ENCODE measurements at regions not wholly inside any gene's neighbourhood (a gene's known extent, or its start where the extent isn't known, plus 50 kb on each side); places are given as distances from the start of the nearest gene placed in this dataset.

DNA sequence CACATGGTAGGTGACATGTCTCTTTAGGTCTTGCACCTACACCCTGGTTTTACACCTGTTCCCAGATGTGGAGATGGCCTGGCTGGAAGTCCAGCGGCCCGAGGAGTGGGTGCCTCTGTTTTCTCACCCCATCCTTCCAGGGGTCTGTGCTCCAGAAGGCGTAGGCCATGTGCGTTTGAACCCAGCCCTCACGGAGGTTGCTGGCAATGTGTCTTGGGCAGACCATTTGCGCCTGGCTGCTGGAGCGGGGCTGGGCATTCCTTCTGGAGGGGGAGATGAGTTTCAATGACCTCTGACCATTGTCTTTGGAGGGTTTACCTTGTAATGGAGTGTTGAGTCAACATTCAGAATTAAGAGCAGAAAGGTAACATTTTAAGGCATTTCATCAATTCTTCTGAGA, 54.8 kb upstream of the ZNF536 start:
- dilution Hi-C loops (cut with HindIII; ENCODE audit: low sequenced_read_pairs, unreplicated experiment) (no loop called here), intact Hi-C loops (cut with micrococcal nuclease) (no loop called here), in situ Hi-C loops (cut with MboI; ENCODE audit: low sequenced_read_pairs) (no loop called here)
- Histone ChIP-seq H2BK20ac (ENCODE audit: low read depth, low read length) (no peak overlapping the region), H2BK5ac (ENCODE audit: low read depth, low read length, poor library complexity, severe bottlenecking) (no peak overlapping the region), H3K23ac (ENCODE audit: low read depth, low read length) (no peak overlapping the region), H4K5ac (ENCODE audit: low read depth, low read length) (no peak overlapping the region), H3K9me1 (ENCODE audit: insufficient read depth, low read length) (no peaks in the 10 kb centered on the region), H2BK15ac (ENCODE audit: low read depth, low read length) (no peak overlapping the region), H3K27ac (ENCODE audit: insufficient read depth, low read length) (no peak overlapping the region), H3K18ac (ENCODE audit: low read depth, low read length) (no peak overlapping the region), H3K4me2 (ENCODE audit: low read depth, low read length) (no peak overlapping the region), H3K36me3 (ENCODE audit: control insufficient read depth, insufficient read depth, low read length) (no peaks in the 10 kb centered on the region), H3K4ac (ENCODE audit: low read depth, low read length) (no peak overlapping the region), H2BK120ac (ENCODE audit: low read depth, low read length) (no peak overlapping the region), H3K9ac (ENCODE audit: low read depth, low read length) (no peak overlapping the region), H3K4me1 (ENCODE audit: control insufficient read depth, insufficient read depth, low read length) (no peaks in the 10 kb centered on the region), H2AK9ac (replicated peaks; ENCODE audit: low read depth, low read length, poor library complexity) (no peak overlapping the region), H3K79me1 (ENCODE audit: low read depth in 1 of 2, low read length in 2 of 2) (no peaks in the 10 kb centered on the region), H3K9me3 (ENCODE audit: control insufficient read depth, insufficient read depth, low read length) (peaks cover 38% of the 10 kb centered on the region), H4K20me1 (ENCODE audit: insufficient read depth, low read length) (no peaks in the 10 kb centered on the region), H3K14ac (replicated peaks; ENCODE audit: low read depth, low read length) (no peak overlapping the region), H4K91ac (ENCODE audit: insufficient read depth, low read depth, low read length) (no peak overlapping the region), H3K27me3 (ENCODE audit: control insufficient read depth, insufficient read depth, low read length) (no peaks in the 10 kb centered on the region), H2AK5ac (ENCODE audit: low read depth, low read length) (no peak overlapping the region), H2AFZ (replicated peaks; ENCODE audit: low read length, poor library complexity) (no peak overlapping the region), H3K4me3 (ENCODE audit: insufficient read depth, low read depth, low read length) (no peak overlapping the region), H4K8ac (ENCODE audit: low read depth in 2 of 2, low read length in 2 of 2) (no peak overlapping the region), H3K56ac (ENCODE audit: extremely low read depth, insufficient read depth, low read length) (no peak overlapping the region)
- DNase-seq (no peak), ATAC-seq (ENCODE audit: low read depth) (no peak)
- TF ChIP-seq, protein P1, sequence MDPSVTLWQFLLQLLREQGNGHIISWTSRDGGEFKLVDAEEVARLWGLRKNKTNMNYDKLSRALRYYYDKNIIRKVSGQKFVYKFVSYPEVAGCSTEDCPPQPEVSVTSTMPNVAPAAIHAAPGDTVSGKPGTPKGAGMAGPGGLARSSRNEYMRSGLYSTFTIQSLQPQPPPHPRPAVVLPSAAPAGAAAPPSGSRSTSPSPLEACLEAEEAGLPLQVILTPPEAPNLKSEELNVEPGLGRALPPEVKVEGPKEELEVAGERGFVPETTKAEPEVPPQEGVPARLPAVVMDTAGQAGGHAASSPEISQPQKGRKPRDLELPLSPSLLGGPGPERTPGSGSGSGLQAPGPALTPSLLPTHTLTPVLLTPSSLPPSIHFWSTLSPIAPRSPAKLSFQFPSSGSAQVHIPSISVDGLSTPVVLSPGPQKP (IDR thresholded peaks at IDR 0.05; ENCODE audit: borderline replicate concordance, low read depth, low read length) = no peak
- no peak for TF ChIP-seq POLR2A (IDR thresholded peaks at IDR 0.05; ENCODE audit: low read depth, low read length)
- TF ChIP-seq MXI1 (IDR thresholded peaks at IDR 0.05; ENCODE audit: borderline replicate concordance, low read depth, low read length) = no peak
- TF ChIP-seq CEBPB (IDR thresholded peaks at IDR 0.05; ENCODE audit: low read depth, low read length) = no peak
- ChIA-PET CTCF (no interaction called here), POLR2A (ENCODE audit: unreplicated experiment) (no interaction called here)
- no TSS peak for BruUV-seq (replicated peaks)
- WGBS, 2 experiments (ENCODE audit: extremely low coverage in 2 of 2, insufficient read length in 1 of 2) = no CpG with 5 or more reads among the region's 7 CpGs

Measured in IMR-90 (cell line).